ENCODE measurements at regions not wholly inside any gene's neighbourhood (a gene's known extent, or its start where the extent isn't known, plus 50 kb on each side); places are given as distances from the start of the nearest gene placed in this dataset.
A peak's percentile ranks its signal among the peaks of the same experiment; 100 is the strongest.
"Not testable (repeated sequence)": the region's sequence is repeated elsewhere in the genome, so short reads cannot be mapped to it uniquely, and the experiment has no call there.

DNA sequence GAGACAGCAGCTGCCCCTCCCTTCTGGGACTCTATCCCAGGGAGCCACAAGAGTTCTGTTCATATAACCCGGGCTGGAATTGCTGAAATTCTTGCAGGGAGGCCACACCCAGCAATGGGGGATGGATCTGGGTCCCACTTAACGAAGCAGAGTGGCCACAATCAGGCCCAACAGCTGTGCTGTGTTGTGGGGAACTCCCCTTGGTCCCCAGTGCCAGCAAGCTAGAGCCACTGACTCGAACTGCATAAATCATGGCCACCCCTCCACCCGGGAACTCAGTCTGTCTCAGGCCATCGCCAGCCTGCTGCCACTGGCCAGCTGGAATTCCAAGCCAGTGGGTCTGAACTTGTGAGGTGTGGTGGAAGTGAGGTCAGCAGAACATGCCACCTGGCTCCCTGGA lies 111.1 kb downstream of the KLF8 start:
- no peak for DNase-seq

DNA sequence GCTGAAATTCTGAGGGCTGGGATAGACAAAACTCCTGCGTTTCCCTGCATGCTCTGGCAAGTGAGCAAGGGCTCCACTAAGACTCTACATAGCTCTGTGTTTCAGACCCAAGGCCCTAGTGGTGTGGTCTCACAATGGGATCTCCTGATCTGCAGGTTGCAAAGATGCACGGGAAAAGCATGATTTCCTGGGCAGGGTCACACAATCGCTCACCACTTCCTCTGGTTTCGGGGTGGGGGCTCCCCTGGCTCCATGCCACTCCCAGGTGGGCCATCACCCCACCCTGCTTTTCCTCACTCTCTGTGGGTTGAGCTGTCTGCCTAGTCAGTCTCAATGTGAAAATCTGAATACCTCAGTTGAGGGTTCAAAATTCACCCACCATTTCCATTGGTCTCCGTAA lies 111.5 kb downstream of the KLF8 start:
- peak; percentile 14 for DNase-seq

DNA sequence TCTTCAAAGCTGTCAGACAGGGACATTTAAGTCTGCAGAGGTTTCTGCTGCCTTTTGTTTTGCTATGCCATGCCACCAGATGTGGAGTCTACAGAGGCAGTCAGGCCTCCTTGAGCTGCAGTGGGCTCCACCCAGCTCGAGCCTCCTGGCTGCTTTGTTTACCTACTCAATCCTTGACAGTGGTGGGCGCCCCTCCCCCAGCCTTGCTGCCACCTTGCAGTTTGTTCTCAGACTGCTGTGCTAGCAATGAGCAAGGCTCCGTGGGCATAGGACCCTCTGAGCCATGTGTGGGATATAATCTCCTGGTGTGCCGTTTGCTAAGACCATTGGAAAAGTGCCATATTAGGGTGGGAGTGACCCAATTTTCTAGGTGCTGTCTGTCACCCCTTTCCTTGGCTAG lies 126.0 kb downstream of the KLF8 start:
- DNase-seq = not testable (repeated sequence)

GRCh38 chrX:56365171-56365570 lies 133.0 kb downstream of the KLF8 start:
- peak; percentile 16 for DNase-seq

GRCh38 chrX:56366901-56367300 lies 134.7 kb downstream of the KLF8 start:
- no peak for DNase-seq

GRCh38 chrX:56368962-56369361 lies 136.8 kb downstream of the KLF8 start:
- no peak for DNase-seq

- DNase-seq = not testable (repeated sequence)
Observed at GRCh38 chrX:56379984-56380780, 148.0 kb downstream of the KLF8 start.

GRCh38 chrX:56382278-56382677 lies 150.1 kb downstream of the KLF8 start:
- DNase-seq = no peak

- DNase-seq = peak; percentile 39
Observed at GRCh38 chrX:56385336-56385735, 153.2 kb downstream of the KLF8 start.

DNA sequence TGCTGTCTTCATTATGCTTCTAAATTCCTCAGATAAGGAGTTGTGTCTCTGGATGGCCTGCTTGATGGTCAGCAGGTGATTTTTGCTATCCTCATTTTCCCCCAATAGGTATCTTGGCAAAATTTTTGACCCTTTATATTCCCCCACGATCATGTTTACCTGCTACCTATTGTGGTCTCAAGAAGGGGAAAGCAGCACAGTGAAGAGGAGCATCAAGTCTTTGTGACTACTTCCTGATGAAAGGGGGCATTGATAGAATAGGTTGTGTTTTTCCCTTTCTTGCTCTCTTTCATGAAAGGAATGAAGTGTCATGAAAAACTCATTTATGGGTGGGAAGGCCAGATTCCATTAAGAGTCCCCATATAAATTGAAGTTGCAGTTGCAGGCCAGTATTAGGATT lies 153.8 kb downstream of the KLF8 start:
- no peak for DNase-seq

DNA sequence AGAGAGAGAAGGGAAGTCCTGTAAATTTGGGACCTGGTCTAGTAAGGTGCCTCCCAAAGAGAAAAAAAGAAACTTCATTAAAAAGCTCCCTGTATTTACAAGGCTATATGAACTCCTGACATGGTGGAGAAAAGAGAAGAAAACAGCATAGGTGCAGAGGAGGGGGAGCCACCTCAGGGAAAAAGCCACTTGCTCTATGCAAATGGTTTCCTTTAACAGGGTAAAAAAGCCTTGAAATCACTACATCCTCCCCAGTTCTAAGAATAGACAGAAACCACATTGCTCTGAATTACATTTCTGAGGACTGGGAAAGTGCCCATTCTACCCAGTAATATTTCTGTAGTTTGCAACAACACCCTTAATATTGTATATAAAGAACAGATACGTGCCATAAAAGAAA lies 165.5 kb downstream of the KLF8 start:
- DNase-seq = peak; percentile 11

DNA sequence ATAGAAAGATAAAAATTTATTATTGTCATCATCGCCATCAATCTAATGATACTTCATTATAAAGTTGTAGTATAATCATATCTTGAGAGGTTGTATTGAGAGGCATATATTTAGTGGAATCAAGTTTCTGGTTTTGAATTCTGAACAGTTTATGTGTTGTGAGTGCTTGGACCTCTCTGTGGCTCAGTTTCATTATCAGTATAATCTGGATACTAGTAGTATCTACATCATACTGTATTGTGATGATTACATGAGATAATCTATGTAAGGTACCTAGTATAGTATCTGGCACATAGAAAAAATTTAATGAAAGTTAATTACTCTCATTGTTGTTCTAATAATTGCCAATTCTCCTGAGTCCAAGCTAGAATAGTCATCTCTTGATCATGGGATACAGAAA lies 161.2 kb upstream of the UBQLN2 start:
- no peak for DNase-seq

DNA sequence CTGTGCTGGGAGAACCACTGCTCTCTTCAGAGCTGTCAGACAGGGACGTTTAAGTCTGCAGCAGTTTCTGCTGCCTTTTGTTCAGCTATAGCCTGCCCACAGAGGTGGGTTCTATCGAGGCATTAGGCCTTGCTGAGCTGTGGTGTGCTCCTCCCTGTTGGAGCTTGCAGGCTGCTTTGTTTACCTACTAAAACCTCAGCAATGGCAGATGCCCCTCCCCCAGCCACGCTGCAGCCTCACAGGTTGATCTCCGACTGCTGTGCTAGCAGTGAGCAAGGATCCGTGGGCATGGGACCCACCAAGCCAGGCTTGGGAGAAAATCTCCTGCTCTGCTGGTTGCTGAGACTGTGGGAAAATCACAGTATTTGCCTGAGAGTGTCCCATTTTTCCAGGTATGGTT lies 133.8 kb upstream of the UBQLN2 start:
- no peak for DNase-seq

DNA sequence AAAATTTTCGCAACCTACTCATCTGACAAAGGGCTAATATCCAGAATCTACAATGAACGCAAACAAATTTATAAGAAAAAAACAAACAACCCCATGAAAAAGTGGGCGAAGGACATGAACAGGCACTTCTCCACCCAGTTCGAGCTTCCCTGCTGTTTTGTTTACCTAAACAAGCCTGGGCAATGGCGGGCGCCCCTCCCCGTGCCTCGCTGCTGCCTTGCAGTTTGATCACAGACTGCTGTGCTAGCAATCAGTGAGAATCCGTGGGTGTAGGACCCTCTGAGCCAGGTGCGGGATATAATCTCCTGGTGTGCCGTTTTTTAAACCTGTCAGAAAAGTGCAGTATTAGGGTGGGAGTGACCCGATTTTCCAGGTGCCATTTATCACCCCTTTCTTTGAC lies 111.4 kb upstream of the UBQLN2 start:
- DNase-seq = not testable (repeated sequence)

DNA sequence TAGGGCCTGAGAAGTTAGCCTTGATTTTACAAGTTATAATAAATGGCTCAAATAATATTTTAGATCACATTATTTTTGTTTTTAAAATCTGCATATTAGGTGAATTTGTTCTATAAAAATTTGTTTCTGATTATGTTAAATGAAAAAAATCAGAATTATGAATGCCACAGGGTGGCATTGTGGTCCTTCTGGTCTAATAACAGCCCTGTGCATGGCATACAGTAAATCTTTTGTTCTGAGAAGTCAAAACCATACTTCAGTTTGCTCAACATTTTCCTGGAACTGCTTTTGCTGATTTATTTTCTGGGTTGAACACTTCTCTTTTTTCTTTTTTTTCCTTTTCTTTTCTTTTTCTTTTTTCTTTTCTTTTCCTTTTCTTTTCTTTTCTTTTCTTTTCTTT lies 101.0 kb upstream of the UBQLN2 start:
- no peak for DNase-seq

DNA sequence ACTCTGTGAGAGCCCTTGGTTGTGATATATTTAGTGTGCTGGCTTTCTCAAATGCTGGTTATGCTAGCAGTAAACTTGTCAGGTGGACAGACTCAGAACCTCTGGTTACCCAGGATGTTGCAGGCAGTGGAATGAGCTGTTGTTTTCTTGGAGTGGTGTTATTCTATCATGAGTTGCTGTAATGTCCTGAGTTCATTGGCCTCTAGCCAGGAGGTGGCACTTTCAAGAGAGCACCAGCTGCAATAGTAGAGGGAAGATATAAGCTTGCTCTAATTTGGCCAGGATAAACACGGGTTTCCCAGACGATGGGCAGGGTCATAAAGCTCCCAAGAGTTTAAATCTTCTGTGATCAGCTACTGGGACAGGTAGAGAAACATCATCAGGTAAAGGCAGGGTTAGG lies 95.0 kb upstream of the UBQLN2 start:
- no peak for DNase-seq

GRCh38 chrX:56494923-56495322 lies 68.5 kb upstream of the UBQLN2 start:
- peak; percentile 0 for DNase-seq

GRCh38 chrX:56498756-56499155 lies 64.7 kb upstream of the UBQLN2 start:
- DNase-seq = no peak

DNA sequence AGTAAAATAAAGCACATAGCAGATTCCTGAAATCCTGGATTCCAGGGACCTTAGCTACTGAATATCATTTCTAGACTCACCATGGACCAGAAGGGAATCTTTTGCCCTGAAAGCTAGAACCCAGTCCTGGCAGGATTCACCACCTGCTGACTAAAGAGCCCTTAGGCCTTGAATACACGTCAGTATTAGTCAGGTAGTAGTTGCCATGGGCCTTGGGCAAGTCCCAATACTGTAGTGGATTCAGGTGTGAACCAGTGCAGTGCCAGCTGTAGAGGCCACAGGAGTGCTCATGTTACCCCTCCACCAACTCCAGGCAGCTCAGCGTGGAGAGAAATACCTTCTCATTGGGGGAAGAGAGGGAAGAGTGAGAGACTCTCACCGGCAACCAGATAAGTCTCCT lies 64.1 kb upstream of the UBQLN2 start:
- no peak for DNase-seq

DNA sequence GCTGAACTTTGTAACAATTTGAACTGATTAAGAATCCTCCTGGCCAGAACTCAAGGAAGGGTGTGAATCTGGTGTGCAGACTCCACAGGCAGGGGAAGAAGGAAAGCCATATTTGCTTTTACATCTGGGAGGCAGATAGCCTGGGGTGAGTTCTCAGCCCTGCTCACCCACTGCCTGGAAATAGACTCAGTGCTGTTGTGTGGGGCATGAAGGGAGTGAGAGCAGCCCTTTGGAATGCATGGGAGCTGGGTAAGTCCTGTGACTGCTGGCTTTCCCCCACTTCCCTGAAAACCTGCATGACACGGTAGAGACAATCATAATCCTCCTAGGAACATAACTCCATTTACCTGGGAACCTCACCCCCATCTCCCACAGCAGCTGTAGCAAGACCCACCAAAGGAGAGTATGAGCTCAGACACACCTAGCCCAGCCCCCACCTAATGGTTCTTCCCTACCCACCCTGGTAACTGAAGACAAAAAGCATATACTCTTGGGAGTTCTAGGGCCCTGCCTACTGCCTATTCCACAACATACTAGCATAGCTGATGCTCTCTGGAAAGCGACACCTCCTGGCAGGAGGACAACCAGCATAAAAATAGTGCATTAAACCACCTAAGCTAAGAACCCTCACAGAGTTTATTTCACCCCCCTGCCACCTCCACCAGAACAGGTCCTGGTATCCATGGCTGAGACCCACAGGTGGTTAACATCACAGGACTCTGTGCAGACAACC lies 59.3 kb upstream of the UBQLN2 start:
- no peak for DNase-seq

DNA sequence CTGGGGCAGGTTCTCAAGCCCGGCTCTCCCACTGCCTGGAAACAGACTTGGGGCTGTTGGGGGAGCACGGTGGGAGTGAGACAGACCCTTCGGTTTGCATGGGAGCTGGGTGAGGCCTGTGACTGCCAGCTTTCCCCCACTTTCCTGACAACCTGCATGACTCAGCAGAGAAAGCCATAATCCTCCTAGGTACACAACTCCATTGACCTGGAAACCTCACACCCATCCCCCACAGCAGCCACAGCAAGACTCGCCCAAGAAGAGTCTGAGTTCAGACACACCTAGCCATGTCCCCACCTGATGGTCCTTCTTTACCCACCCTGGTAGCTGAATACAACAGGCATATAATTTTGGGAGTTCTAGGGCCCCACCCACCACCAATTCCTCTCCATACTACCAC lies 57.6 kb upstream of the UBQLN2 start:
- no peak for DNase-seq
